GM10266 (cell line): ENCODE measurements at regions not wholly inside any gene's neighbourhood (a gene's known extent, or its start where the extent isn't known, plus 50 kb on each side); places are given as distances from the start of the nearest gene placed in this dataset.
A peak's percentile ranks its signal among the peaks of the same experiment; 100 is the strongest.
"Not testable (repeated sequence)": the region's sequence is repeated elsewhere in the genome, so short reads cannot be mapped to it uniquely, and the experiment has no call there.

Experiments used
- DNase-seq: peaks from one replicate; pipeline ENCODE4 v3.0.0; 2012; ENCODE audit errors: extremely low spot score
- CTCF ChIP-seq: IDR thresholded peaks from 2 replicates; pipeline ENCODE4 v1.5.1; 2012; ENCODE audit warnings: mild to moderate bottlenecking, low read depth; ENCODE audit not compliant: control insufficient read depth, insufficient read depth; ENCODE audit errors: missing control alignments

GRCh38 chr6:3977875-3978711, 100.8 kb downstream of the FAM217A start:
- peak; percentile 32 for DNase-seq
- TF ChIP-seq CTCF = peak; percentile 71

GRCh38 chr6:3978966-3979365, 100.0 kb downstream of the FAM217A start:
- DNase-seq = not testable (repeated sequence)

- no peak for DNase-seq
- no peak for TF ChIP-seq CTCF
Observed at GRCh38 chr6:3981917-3982316, 97.0 kb downstream of the FAM217A start.

- DNase-seq = no peak
- TF ChIP-seq CTCF = no peak
Observed at GRCh38 chr6:3983778-3984177, 95.2 kb downstream of the FAM217A start.

GRCh38 chr6:3984494-3984893, 94.4 kb downstream of the FAM217A start:
- TF ChIP-seq CTCF = no peak

GRCh38 chr6:3986241-3986640, 92.7 kb downstream of the FAM217A start:
- no peak for DNase-seq
- no peak for TF ChIP-seq CTCF

More at GRCh38 chr6:3984494-3984893, 94.4 kb downstream of the FAM217A start:
- DNase-seq = no peak

GRCh38 chr6:3987053-3987452, 91.9 kb downstream of the FAM217A start:
- no peak for TF ChIP-seq CTCF
- DNase-seq = no peak
